SHP77 (cell line): ENCODE measurements at regions not wholly inside any gene's neighbourhood (a gene's known extent, or its start where the extent isn't known, plus 50 kb on each side); places are given as distances from the start of the nearest gene placed in this dataset.

Experiments used
- DNase-seq, 2 experiments: peaks; one replicate each; lab custom pipeline; 2025; lab: John Stamatoyannopoulos, UW

DNA sequence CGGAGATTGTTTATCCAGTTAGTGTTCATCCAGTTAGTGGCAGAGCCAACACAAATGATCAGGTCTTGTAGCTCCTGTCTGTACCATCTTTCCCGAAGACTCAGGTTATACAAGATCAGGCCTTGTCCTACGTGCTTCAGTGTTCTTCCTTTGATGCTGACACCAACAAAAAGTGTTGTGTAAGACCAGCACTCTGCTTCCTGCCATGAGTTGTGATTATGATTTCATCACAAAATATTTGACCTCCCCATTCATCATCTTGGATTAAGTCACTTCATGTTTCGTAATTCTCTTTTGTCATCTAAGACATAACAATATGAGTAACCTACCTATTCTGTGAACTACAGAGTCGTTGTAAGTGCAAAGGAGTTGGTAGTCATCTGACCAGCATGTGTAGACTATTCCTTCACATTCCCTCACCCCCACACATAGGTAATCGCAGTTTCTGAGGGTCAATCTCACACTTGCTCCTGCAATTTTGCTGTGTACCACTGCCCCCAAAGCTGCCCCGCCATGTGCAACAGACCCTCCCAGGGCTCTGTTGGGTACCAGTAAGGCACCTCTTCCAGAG lies 135.6 kb upstream of the SLC22A23 start:
- DNase-seq, result no peak

DNA sequence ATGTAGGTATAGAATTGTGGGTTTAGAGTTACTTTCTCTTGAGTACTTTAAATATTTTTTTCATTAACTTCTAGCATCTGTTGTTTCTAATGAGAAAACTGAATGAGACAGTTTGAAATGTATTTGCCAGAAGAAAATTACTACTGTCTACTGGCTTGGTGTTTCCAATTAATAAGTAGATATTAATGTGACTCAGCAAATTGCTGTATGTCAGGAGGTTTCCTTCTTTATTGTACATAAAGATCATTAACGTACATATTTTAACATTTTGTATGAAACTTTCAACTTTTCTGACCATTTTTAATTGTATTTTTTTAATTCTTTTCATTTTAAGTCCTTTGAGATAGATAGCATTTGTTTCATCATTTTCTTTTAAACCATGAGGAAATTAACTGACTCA lies 135.1 kb upstream of the SLC22A23 start:
- DNase-seq, result no peak

DNA sequence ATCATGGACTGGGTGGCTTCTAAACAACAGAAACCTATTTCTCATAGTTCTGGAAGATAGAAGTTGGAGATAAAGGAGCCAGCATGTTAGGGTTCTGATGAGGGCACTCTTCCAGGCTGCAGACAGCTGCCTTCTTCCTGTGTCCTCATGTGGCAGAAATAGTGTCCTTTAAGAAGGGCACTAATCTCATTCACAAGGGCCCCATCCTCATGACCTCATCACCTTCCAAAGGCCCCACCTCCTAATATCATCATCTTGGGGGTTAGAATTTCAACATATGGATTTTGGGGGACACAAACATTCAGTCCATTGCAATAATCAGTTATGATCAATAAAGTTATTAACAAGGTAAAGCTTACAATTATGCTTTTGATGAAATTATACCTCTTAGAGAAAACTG lies 130.8 kb upstream of the SLC22A23 start:
- DNase-seq, result no peak

DNA sequence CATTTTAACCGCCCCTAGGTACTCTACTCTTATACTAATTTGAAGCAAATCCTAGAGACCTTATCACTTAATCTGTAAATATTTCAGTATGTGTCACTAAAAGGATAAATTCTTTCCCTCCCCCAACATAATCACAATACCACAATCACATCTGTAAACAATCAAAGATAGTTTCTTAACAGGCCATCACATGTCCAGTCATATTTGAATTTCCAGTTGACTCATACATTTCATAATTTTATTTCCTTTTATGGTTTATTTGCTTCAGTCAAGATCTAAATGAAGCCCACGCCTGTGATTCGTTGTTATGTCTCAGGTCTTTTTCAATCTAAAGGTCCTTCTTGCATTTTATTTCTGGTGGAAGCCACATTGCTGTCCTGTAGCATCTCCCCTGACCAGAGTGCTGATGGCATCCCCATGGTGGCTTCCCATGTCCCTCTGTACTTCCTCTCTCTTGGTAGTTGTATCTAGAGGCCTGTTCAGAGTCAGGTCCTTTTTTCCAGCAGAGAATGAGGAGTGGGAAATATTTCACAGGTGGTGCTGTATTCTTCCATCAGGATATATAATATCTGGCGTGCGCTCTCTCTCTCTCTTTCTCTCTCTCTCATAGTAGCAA lies 128.6 kb upstream of the SLC22A23 start:
- no peak for DNase-seq

DNA sequence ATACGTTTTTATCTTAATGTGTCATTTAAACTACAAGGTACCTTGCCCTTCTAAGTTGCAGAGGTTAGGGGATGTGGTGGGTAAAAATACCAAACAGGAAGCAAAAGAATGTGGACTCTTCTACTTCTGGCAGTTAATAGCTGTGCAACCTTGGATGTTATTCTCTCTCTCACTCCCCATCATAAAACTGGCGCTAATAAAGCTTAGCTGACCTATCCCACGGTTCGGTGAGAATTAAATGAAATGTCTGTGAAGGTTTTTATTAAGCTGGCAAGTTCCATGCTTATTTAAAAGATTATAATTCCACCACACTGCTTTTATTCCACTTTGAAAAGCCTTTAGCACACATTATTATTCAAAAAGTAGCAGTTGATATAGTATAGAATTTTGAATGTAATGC lies 127.8 kb upstream of the SLC22A23 start:
- no peak for DNase-seq

DNA sequence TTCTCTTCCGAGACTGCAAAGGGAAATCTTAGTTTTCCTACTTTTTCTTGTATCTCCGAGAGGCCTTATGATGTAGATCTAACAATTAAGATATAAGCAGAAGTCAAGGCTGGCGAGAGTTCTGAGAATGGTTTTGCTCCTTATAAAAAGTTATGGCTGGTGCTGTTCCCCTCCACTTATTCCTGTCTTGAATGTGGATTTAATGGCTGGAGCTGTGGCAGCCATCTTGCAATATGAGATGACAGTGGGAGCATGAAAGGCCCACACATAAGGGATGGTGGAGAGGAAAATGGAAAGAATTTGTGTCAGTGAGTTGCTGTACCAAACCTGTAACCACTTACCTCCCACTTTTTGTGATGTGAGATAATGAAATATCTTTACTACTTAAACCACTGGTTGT lies 124.6 kb upstream of the SLC22A23 start:
- no peak for DNase-seq

DNA sequence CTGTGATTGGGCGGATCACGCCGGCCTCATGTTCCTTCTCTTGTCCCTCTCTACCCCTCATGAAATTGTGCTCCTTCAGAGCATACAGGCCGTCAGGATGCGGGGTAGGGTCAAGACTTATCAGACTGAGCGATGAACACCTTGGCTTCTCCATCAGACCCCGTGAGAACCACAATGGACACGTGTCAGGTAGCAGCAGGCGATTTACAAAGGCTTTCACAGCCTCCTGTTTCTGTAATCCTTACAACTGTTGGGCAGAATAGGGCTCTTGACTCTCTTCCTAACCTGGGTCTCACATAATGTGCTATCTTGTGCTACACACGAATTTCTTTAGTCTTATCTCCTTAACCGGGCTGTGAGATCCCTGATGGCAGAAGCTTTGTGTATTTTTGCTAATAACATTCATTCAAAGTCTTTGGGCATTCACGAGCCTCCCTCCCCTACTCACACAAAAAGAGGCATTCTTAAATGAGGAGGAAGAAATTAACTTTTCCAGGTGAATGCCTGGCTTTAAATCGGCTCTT lies 122.9 kb upstream of the SLC22A23 start:
- no peak for DNase-seq

DNA sequence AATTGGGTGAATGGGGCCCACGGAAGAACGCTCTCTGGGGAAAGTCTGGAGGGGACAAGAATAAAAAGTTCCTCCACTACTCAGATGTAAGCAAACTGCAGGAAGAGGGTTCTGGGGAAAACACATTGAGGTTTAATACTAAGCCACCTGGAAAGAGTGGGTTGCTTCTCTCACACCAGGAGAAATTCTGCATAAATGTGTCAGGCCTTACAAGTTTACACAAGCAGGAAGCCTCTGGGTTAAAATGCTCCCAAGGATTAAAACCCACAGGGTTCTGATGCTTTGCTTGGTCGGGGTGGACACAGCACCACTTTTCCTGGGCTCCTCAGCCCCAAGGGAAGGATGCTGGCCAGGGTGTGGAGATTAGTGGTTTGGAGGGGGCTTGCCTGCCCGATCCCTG lies 122.1 kb upstream of the SLC22A23 start:
- DNase-seq, result no peak

DNA sequence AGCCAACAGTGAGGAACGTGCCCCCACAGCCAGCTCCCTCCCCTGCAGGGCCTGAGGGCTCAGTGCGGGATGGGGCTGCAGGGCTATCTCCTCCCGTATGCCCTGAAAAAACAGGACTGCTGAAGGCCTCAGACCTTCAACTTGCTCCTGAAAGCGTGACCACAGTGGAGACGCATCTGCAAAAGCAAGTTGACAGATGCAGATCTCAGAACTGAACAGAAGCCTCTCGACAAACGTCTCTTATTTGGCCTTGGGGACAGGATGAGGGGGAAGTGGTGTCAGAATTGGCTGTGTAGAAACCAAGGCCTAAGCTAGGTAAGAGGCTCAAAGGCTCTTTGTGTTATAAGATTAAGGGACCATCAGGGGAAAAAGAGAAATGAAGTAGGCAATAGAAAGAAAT lies 120.7 kb upstream of the SLC22A23 start:
- DNase-seq, result no peak

DNA sequence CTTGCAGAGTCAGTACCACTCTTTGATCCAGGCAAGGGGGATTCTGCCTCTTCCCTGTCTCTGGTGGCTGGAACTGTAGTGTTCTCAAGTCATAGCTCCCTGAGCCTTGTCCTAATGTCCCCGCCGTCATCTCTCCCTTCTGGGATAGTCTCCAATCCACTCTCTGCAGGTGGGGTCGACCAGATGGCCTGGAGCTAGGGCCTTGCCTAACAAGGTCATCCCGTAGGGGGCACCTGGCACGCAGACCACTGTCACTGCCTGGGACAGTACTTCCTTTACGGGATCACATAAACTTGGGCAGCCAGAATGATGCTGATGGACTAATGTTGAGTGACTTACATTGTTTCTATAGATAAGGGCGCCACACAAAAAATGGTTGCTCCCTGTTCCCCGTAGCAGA lies 118.9 kb upstream of the SLC22A23 start:
- DNase-seq, result no peak

DNA sequence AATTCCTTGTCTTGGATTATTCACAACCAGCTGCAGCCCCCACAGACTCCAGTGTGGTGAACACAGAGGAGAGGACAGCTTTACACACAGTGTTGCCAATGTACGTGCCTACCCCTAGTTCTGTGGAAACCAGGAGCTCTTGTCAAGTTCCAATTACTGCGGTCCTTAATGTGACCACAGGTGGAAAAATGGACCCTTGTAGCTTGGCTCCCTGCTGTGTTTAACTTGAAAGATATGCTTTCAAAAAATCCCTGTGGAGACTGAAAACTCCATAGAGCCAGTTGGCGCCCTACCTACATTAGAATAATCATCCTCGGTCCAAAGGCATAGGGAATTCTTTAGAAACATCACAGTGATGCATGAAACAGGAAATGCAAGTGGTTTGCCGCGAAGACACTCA lies 118.3 kb upstream of the SLC22A23 start:
- DNase-seq, result no peak

DNA sequence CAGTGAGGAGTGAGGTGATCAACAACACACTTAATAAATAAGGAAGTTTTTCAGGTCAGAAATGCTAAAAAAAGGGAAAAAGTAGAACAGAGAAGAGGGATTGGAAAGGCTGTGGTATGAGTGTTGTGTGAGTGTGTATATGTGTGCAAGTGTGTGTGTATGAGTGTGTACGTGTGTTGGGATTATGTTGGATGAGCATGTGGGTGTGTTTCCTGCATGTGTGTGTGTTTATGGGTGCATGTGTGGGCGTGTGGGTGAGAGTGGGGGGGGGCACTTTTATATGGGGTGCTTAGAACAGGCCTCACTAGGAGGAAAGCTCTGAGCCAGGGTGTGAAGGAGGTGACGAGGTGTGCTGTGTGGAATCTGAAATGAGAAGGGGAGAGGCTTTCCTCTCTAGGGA lies 116.8 kb upstream of the SLC22A23 start:
- no peak for DNase-seq

DNA sequence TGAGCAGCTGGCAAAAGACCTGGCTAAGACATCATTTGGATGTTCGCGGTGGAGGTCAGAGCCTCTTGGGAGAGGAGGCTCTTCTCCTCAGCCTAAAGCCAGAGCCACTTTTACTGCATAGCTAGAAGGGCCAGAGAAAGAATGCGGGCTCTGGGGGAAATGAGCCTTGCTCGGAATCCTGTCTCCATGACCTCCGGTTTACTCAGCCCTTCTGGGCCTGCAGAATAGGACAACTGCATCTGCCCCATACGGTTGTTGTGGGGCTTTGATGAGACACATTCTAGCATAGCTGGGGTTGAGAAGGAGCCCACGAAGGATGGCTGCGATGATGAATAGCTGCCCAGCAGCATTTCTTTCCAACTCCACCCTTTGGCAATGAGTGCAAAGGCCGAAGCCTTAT lies 115.0 kb upstream of the SLC22A23 start:
- DNase-seq, result no peak

DNA sequence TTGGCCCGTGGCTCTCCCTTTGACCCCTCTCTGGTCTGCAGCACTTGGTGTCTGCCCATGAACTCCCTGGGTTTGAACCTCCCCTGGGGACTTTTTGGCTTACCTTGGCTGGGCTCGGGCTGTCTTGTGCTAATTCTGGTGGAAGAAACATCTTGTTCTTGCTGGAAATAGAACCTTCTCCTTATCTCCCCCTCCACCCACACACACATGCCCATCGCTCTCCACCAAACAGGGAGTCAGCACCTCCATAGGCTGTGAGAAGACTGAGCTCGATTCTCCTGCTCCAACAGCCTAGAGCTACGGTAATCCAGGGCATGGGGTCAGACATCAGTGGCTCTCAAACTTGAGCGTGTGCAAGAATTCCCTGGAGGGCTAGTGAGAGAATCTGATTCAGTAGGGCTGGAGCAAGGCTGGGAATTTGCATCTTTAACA lies 114.4 kb upstream of the SLC22A23 start:
- no peak for DNase-seq

DNA sequence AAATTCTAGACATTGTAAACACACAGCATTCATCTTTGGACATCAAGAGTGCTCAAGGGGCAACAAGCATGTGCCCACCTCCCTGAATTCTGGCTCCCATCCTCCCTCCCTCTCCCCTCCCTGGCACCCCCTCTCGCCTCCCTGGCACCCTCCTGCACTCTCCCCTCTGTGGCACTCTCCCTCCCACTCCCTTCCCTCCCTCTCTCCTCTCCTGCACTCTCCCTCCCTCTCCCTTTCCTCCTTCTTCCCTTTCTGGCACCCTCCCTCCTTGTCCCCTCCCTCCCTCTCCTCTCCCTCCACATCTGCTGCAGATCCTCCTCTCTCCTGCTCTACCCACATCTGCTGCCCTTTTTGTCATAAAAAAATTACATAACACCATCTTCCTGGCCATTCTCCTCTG lies 113.0 kb upstream of the SLC22A23 start:
- no peak for DNase-seq

DNA sequence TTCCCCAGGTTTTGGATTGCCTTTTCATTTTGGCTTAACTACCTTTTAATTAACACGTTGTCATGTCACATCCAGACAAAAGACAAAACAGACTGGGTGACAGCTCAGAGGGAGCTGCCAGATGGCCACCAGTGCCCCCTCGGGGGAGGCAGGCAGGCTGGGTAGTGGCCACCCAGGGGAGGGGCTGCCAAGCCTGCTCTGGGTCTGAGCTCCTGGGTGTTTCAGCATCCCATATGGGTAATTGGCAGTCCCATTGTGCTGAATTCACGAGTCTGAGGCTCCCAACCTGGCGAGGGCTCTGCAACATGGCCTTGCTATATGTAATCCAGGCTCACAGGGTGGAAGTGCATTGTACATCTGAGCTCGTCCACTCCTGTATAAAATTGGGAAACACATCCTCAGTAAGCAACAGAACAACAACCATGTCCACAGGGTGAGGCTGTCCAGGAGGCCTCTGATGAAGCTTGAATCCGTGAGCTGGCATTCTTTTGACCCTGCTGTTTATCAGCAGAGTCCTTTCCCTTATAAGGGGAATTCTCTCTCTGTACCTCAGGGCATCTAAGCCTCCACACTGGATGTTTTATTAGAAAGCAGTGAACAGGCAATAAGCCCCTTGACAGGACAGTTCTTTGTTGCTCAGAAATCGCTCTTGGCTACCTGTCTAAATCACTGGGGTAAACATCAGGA lies 111.7 kb upstream of the SLC22A23 start:
- no peak for DNase-seq

DNA sequence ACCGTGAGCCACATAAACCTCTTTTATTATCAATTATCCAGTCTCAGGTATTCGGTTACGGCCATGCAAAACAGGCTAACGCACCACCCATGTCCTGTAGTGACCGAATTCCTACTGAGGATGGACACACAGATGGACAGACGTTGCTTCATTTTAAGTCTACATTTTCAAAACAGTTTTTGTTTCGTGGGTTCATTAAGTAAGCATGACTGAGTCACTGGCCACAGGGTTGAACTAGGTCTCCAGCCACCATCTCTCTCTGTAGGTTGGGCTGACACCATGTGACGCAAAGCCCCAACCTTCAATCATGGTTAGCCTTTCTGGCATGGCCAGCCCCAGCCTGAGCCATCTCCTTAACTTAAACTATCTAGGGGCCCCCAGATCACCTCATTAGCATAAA lies 110.0 kb upstream of the SLC22A23 start:
- no peak for DNase-seq

DNA sequence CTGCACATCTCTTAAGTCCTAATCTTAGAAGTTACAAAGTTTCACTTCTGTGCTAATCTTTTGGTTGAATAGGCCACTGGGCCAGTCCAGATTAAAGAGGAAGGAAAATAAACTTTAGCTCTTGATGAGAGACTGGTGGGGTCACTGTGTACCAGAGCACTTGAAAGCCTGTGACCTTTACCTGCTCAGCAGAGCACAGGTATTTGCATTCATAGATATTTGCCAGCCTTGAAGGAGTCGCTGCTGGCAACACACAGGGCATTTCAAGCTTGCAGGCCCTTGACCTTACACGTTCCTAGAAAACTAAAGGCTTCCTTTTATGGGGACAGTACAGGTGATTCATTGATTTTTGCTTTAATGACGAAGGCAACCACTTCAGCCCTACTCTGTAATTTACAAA lies 108.4 kb upstream of the SLC22A23 start:
- DNase-seq, result no peak

DNA sequence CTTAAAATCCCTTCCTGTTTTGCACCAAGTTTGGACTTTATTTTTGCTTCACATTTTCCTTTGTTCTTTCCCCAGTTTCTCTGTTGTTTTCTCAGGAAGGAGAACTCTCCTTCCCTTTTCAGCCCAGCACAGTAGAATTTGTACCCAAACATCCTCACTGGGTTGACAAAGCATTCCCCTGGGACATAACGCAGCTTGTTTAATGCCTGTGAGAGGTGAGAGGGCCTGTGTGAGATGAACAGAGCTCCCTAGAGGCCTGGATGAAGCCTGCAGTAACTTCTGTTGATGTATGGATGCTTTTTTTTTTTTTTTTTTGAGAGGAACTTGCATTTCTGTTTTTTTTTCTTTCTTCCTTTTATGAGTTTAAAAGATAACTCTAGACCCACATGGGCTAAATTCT lies 104.9 kb upstream of the SLC22A23 start:
- DNase-seq, result peak; percentile 2 to 8

DNA sequence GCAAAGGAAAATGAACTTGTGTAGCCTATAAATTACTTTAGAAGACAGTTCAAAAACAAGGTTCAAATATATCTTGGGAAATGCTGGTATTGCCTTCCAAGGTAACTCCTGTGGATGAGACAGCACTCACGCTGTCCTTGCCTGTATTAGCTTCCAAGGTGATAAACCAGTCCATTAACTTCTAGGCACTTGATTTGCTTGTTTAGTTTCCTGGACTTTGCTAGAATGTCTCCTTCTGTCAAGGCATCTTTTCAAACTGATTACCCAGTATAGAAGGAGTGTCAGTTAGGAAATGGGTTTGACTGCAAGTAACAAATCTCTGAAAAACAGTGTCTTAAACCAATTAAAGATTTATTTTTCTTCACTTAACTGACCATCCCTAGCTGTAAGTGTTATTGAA lies 103.4 kb upstream of the SLC22A23 start:
- DNase-seq, result no peak

DNA sequence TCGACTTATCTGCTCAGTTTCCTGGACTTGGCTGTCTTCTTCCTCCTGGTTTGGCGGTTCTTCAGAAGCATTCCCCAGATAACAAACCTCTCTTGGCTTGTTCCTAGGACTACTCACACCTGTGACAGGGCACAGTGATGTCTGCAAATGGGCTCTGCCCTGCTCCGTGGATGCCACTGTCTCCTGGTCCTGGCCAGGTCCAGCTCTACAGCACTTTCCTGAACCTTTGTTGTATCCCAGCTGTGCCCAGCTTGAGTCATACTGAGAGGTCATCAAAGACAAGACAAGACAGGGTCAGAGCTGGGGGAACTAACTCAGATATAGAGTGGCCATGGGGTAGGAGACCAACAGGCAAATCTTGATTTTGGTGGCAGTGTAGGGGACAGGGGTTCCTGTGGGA lies 102.7 kb upstream of the SLC22A23 start:
- DNase-seq, result no peak

DNA sequence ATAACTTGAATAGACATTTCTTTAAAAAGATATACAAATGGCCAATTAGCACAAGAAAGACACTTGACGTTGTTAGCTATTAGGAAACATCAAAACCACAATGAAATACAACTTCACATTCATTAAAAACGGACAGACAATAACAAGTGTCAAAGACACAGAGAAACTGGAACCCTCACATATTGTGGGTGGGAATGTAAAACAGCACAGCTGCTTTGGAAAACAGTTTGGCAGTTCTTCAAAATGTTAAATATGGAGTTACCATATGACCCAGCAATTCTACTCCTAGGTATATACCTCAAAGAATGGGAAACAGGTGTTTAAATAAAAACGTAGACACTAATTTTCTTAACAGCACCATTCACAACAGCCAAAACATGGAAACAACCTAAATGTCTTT lies 100.5 kb upstream of the SLC22A23 start:
- DNase-seq, result no peak

DNA sequence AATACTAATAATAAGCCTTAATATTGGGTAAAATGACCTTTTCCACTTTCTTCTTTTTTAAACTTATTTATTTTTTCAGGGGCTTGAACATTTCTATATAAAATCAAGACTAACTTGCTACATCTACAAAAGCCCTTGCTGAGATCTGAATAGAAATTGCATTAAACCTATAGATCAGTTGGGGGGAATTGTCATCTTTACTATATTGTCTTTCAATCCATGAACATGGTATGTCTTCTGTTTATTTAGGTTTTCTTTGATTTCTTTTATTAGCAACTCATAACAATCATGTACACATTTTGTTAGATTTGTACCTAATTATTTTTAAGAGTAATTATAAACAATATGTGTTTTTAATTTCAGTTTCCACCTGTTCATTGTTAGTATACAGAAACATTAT lies 96.4 kb upstream of the SLC22A23 start:
- DNase-seq, result no peak
